ENCODE measurements at regions not wholly inside any gene's neighbourhood (a gene's known extent, or its start where the extent isn't known, plus 50 kb on each side); places are given as distances from the start of the nearest gene placed in this dataset.
"Not testable (repeated sequence)": the region's sequence is repeated elsewhere in the genome, so short reads cannot be mapped to it uniquely, and the experiment has no call there.

DNA sequence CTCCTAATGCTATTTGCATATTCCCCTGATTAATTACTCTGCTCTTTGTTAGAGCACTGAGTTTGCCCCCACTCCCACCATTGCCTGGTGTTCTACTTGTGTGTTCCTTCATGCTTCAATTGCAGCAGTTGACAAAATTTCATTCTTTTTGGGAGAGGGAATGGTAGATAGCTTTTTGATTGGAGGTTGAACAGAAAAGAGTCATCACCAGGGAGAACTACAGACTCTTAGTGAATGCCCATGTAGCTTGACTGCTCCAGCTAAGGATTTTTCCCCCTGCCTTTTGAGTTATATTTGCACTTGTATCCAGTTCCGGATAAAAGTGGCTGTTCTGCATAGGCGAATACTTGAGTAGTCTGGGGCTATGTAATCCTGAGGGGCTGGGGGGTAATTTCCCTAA, 183.9 kb downstream of the ETNK1 start:
- in situ Hi-C loops (cut with MboI; ENCODE audit: low sequenced_read_pairs), result no loop called here

DNA sequence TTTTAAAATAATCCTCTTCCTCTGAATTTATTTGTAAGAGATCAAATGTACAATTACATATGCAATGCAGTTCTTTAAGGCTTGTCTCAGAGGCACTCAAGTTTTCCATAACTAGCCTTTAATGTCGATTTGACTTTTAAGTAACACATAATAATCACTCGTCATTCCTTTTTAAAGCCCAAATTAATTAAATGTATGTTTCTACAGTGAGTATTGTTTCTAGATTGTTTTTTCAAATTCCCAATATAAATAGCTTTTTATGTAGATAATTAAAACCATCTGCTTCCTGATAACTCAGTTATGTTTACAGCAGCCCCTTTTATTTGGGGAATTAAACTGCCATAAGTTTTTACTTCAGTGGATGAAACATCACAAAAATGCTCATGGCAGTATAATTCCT, 185.1 kb downstream of the ETNK1 start:
- in situ Hi-C loops (cut with MboI; ENCODE audit: low sequenced_read_pairs), result no loop called here

DNA sequence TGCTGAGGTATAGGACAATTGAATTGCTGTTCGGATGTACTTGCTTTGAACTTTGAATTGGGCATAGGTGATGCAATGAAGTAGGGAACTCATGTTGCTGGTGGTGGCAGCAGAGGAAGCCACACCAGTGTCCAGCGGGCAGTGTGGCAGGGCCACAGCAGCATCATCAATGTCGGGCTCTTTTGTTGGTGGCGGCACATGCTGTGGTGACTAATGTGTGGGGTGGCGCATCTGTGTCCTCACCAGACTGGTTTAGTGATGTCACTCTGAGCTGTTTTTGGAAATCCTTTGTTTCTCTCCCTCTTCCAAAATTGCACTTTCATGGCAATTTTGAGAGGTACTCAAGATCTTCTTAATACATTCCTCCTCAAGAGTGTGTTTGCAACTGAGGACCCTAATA, 187.6 kb downstream of the ETNK1 start:
- in situ Hi-C loops (cut with MboI; ENCODE audit: low sequenced_read_pairs), result no loop called here

DNA sequence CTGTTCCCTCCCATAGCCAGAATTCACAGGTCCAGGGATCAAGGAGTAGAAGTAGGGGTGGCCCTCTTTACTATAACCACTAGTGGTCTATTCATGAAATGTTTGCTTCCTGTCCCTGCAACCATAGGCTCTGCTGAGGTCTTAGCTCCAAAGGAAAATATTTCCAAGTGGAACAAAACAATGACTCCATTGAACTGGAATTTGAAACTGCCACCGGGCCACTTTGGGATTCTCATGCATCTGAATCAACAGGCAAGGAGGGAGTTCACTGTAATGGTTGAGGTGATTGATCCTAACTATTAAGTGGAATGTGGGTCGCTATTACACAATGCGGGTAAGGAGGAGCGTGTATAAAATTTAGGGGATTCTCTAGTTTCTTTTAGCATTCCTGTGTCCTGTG, 197.0 kb downstream of the ETNK1 start:
- in situ Hi-C loops (cut with MboI; ENCODE audit: low sequenced_read_pairs), result no loop called here

DNA sequence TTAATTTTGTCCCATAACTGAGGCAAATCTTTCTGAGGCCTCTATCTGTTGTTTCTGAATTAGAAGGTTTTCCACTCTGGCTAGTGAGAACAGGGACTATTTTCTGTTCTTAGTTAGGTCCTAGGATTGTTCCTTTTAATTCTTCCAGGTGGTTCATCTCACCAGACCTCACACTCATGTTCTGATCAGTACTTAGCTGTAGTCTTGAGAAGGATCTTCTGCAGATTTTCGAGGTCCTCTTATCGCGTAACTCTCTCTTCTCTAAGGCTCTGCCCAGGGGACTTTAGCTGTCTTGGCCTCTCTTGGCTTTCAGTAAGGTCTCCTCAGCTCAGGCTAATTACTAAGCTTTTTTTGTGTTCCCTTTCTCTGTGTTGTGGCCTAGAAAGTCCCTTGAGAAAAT, 201.1 kb downstream of the ETNK1 start:
- in situ Hi-C loops (cut with MboI; ENCODE audit: low sequenced_read_pairs), result no loop called here

DNA sequence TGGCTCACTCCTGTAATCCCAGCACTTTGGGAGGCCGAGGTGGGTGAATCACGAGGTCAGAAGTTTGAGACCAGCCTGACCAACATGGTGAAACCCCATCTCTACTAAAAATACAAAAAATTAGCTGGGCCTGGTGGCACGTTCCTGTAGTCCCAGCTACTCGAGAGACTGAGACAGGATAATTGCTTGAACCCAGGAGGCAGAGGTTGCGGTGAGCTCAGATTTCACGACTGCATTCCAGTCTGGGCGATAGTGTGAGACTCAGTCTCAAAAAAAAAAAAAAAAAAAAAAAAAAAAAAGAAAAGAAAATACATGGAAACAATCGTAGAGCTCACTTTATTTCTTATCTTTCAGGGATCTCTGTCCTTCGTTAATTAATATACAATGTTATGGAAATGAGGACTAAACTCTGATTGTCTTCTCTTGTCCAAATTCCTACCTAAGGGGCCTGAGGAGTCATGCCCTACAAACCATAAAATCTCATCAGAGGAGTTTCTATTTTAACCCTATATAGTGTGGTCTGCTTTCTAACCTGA, 201.5 kb downstream of the ETNK1 start:
- in situ Hi-C loops (cut with MboI; ENCODE audit: low sequenced_read_pairs), result not testable (repeated sequence)

DNA sequence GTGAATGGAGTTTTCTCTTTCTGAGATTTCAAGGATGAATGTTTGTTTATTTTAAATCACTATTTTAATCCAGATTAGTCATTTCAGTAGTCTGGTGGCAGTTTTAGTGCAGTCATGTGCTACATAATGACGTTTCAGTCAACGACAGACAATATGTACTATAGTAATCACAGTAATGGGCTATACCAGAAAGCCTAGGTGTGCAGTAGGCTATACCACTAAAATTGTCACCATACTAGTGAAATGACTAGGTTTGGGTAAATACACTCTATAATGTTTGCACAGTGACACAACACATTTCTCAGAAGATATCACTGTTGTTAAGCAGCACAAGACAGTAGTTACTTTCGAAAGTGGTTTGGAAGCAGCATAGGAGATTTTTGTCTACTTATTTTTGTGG, 203.1 kb downstream of the ETNK1 start:
- in situ Hi-C loops (cut with MboI; ENCODE audit: low sequenced_read_pairs), result no loop called here

DNA sequence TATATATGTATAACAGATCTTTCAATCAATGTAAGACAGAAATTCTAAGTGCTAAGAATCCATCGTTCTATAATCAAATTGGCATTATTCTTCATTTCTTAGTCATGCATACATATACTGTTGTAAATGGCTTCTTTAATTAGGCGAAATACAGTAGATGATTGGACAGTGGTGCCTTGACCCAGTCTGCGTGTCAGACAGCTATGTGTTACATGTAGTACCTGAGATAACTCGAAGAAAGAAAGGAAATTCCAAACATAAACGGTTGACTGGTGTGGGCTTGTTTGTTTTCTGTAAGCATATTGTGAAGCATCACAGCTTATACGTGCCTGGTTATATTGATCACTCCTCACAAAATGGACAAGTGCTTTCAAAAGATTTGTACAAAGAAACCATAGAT, 210.5 kb downstream of the ETNK1 start:
- in situ Hi-C loops (cut with MboI; ENCODE audit: low sequenced_read_pairs), result no loop called here

DNA sequence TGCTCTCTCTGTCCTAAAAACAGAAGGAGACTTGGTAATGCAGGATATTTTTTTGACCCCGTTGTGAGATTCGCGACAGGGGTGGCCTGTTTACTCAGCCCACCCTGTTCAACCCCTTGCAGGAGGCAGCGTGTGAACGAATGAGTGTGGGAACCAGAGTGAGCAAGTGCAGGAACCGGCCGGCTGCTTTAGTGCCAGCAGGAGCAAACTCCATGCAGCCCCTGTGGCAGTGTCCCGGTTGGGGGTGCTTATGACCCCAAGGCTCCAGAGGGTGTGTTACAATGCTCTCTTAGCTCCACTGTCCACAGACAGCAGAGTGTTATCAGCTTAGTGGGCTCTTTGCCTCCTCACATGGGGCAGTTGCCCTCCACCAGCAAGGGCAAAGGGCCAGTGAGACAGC, 225.2 kb downstream of the ETNK1 start:
- in situ Hi-C loops (cut with MboI; ENCODE audit: low sequenced_read_pairs), result no loop called here

DNA sequence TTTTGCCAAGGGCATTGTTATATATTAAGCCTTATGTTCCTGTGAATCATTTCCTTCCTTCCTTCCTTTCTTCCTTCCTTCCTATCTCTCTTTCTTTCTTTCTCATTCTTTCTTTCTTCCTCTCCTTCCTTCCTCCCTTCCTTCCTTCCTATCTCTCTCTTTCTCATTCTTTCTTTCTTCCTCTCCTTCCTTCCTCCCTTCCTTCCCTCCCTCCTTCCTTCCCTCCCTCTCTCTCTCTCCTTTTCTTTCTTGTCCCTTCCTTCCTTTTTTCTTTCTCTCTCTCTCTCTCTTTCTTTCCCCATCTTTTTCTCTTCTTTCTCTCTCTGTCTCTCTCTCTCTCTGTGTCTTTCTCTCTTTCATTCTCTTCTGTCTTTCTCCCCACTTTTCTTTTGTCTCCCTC, 226.6 kb downstream of the ETNK1 start:
- in situ Hi-C loops (cut with MboI; ENCODE audit: low sequenced_read_pairs), result no loop called here

DNA sequence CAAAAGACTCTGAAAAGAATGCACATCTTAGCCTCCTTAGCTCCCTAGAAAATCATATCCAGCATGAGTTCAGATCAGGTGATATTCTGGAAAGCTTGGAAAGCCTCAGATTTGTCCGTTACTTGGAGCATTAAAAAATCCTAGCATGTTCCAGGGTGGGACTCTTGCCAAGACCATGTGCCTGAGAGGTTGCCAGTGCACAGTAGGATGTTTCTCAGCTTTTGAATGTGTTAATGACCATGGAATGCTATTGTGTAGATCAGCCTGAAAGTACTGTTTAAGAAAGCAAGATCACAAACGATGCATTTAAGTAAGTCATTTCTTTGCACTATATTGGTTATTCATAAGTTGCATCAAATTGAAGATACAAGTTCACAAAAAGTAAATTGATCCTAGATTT, 230.5 kb downstream of the ETNK1 start:
- in situ Hi-C loops (cut with MboI; ENCODE audit: low sequenced_read_pairs), result no loop called here

DNA sequence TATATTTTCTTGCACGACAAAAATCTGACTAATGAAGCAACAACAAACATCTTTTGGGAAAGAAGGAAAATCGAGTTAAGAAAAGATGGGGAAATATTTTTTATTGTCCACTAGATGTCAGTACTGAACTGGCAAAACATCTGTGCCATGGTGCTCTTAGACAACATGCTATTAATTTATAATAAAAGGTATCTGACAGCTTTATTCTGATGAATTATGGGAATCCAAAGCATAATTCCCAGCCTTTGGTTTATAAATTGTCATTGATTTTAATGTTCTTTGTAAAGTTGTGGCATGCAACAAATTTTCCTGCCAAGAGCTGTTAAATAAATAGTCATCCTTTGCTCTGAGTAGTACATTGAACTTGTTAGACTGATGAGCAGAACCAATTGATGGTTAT, 231.2 kb downstream of the ETNK1 start:
- in situ Hi-C loops (cut with MboI; ENCODE audit: low sequenced_read_pairs), result no loop called here

DNA sequence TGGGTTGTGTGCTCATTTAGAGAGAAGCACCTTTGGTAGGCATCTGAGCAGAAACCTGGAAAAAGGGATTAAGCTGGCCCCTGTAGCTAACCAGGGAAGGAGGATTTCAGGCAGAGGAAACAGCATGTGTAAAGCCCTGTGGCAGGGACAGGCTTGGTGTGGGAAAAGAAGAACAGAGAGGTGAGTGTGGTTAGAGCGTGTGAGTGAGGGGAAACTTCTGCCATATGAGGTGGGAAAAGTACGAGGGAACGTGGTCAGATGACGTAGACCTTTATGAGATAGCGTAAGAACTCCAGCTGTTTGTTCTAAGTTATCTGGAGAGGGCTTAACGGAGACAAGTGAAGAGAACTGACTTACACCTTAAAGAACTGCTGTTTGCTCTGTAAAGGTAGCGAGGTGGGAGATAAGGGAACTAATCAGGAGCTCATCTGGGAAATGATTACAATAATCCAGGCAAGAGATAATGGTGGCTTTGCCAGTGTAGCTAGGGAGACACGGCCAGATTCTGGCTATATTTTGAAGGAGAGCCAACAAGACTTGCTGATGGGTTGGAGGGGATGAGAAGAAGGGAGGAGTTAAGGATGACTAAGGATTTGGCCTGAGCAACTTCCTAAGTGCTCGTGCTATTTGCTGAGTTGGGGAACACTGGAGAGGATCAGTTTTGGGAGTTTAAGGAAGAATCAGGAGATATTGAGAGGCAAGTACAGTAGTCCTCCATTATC, 234.0 kb downstream of the ETNK1 start:
- in situ Hi-C loops (cut with MboI; ENCODE audit: low sequenced_read_pairs), result no loop called here

DNA sequence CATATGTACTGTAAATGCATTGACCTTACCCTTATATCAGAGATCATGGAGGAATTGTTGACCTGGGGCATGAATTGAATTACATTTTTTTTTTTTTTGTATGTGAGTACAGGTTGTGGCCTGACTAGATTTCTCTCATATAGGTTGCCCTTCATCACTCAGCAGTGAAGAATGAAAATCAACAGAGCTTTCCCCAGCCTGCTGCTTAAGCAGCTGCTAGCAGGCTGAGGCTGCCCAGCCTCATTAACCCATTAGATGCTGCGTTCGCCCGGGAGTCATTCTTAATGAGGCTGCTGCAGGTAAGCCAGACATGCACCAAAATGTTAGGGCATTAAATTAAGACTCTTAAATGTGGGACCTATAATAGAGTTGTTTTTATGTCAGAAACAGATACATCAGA, 236.0 kb downstream of the ETNK1 start:
- in situ Hi-C loops (cut with MboI; ENCODE audit: low sequenced_read_pairs), result no loop called here

DNA sequence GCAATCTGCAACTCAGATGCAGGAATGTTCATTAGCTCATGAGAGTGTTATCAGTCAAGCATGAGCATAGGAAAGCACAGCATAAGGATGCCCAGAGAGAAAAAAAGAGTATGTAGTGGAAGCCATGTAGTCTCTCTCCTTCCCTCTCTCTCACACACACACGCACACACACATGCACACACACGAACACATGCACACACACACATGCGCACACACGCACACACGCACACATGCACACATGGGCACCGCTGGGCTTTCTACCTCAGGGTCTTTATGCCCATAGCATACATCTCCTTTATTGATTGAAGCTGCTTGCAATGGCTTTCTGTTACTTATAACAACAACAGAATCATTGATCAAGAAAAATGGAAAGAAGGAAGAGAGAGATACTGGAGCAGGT, 240.9 kb downstream of the ETNK1 start:
- in situ Hi-C loops (cut with MboI; ENCODE audit: low sequenced_read_pairs), result no loop called here

DNA sequence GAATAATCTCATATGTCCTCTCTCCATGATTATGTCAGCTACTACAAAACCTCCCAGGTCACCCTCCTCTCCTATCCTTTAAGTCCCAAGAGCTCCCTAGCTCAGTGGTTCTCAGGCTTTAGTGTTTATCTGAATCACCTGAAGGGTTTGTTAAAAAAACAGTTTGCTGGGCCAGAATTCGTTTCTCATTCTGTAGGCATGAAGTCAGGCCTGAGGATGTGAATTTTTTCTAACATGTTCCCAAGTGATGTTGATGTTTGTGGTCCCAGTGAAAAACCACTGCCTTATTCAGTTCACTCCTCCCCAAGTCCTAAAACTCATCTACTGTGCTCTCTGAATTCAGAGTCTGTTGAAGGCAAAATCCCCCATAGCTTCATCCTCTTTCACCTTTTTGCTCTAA, 241.4 kb downstream of the ETNK1 start:
- in situ Hi-C loops (cut with MboI; ENCODE audit: low sequenced_read_pairs), result no loop called here

DNA sequence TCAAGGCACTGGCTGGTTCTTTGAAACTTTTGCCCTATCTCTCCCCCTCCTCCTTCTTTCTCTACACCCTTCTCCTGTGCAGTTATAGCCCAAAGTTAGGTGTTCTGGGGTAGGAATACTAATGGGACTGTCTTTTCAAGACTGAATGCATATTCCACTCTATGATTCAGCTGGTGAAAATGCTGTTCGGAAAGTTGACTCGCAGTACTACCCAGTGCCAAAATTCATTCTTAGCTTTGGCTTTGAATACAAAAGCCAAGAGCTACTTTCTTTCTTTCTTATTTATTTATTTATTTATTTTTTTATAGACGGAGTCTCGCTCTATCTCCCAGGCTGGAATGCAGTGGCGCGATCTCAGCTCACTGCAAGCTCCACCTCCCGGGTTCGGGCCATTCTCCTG, 249.2 kb downstream of the ETNK1 start:
- in situ Hi-C loops (cut with MboI; ENCODE audit: low sequenced_read_pairs), result no loop called here

DNA sequence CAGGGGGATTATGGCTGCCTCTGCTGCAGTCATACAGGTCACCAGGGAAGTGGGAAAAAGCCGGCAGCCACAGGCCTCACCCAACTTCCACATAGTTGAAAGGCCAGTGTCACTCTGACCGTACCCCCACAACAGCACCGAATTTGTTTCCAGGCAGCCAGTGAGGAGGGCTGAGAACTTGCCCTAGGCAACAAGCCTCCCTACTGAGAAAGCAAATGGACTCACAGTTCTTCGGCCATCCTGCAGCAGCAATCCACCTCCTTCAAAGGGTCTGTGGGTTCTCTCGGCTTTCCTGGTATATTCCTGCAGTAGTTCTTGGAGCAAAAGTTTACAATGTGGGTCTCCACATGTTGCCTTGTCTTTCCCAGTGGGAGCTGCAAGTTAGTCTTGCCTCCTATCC, 251.3 kb downstream of the ETNK1 start:
- in situ Hi-C loops (cut with MboI; ENCODE audit: low sequenced_read_pairs), result no loop called here

DNA sequence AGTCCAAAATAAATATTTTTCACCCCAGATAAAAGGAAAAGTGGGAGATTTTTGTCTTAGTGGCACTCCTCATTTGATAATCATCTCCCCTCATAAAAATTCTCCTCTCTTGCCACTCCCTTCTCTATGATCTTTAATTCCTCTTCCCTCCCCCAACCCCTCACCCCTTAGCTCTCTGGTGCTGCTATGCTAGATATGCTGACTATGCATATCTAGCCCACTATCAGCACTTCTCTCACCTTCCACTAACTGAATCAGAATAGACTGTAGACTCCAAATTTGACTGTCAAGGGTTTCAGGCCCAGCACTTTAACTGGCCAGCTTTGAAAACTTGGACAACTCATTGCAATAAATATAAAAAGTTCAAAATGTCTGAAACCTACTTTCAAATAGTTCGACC, 254.2 kb downstream of the ETNK1 start:
- in situ Hi-C loops (cut with MboI; ENCODE audit: low sequenced_read_pairs), result no loop called here

DNA sequence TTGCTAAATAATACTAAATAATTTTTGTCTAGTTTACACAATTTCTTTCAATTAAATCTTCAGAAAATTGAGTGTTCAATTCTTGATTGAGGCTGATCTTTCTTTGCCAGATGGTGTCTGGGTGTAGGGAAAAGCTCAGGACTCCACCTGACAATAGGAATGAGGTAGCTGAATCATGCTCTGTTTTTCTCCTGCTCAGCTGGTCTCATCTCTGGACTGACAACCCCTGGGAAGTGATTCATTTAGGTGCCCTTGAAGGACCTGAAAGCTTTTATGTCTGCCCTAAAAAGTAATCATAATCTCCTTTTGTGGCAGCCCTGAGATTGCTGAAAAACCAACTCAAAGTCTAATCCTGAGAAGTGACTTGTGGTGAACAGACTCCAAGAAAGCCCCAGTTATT, 255.4 kb downstream of the ETNK1 start:
- in situ Hi-C loops (cut with MboI; ENCODE audit: low sequenced_read_pairs), result no loop called here

DNA sequence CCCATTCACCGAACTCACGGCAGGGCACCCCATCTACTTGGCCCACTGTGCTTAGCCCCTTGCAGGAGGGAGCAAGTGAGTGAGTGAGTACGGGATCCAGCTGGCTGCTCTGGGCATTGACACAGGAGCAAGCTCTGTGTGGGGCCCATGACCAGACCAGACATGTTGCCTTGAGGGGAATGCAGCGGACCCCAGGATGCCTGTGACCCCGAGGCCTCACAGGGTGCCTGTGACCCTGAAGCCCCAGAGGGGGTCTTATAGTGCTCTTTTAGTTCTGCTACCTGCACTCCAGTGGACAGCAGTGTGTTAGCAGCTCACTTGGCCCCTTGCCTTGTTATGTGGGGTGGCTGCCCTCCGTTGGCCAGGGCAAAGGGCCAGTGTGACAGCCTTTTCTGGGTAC, 255.8 kb downstream of the ETNK1 start:
- in situ Hi-C loops (cut with MboI; ENCODE audit: low sequenced_read_pairs), result no loop called here

DNA sequence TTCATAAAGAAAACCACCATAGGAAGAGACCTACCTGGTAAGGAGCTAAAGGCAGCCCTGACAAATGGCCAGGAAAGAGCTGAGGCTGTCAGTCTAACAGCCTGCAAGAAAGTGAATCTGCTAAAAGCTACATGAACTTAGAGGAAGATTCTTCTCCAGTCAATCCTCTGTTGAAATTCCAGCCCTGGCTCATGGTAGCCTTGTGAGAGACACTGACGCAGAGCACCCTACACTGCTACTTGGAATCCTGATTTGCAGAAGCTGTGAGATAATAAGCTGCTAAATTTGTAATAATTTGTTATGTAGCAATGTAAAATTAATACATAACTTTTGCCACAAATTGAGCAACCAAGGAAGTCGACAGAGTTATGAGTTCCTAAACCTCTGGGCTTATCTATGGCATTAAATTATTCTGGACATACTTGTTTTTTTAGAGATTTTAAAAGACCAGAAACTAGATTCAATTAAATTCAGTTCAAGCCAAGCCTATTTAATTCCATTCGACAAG, 257.0 kb downstream of the ETNK1 start:
- in situ Hi-C loops (cut with MboI; ENCODE audit: low sequenced_read_pairs), result no loop called here

DNA sequence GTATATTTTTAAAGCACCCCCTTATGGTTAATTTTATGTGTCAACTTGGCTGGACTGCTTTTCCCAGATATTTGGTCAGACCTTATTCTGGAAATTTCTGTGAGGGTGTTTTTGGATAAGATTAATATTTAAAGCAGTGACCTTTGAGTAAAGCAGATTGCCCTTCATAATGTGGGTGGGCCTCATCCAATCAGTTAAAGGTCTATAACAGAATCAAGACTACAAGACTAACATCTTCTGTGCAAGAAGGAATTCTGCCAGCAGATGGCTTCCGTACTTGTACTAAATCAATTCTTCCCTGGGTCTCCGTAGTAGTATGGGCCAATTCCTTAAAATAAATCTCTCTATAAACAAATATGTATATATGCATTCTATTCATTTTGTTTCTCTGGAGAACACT, 257.6 kb downstream of the ETNK1 start:
- in situ Hi-C loops (cut with MboI; ENCODE audit: low sequenced_read_pairs), result no loop called here

All from HL-60/S4 (cell line).